ENCODE measurements at regions not wholly inside any gene's neighbourhood (a gene's known extent, or its start where the extent isn't known, plus 50 kb on each side); places are given as distances from the start of the nearest gene placed in this dataset.

DNA sequence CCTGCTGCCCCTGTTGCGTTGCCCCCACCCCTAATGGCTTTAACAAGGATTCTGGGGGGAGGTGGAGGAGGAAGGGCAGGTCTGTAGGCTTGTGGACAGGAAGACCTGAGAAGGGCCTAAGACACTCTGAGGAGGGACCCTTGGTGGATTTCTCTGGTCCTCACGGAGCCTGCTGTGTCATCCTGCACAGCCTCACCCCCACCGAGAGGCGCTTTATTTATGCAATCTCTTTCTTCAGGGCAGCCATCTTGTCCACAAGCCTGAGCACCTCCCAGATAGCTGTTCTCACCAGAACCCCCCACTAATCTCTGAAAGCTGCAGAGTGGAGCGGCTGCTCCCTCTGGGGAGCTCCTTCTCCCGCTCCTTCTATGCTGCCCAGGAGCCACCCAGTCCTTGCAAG is 59.3 kb upstream of the MLN start:
- TF ChIP-seq, protein P1, sequence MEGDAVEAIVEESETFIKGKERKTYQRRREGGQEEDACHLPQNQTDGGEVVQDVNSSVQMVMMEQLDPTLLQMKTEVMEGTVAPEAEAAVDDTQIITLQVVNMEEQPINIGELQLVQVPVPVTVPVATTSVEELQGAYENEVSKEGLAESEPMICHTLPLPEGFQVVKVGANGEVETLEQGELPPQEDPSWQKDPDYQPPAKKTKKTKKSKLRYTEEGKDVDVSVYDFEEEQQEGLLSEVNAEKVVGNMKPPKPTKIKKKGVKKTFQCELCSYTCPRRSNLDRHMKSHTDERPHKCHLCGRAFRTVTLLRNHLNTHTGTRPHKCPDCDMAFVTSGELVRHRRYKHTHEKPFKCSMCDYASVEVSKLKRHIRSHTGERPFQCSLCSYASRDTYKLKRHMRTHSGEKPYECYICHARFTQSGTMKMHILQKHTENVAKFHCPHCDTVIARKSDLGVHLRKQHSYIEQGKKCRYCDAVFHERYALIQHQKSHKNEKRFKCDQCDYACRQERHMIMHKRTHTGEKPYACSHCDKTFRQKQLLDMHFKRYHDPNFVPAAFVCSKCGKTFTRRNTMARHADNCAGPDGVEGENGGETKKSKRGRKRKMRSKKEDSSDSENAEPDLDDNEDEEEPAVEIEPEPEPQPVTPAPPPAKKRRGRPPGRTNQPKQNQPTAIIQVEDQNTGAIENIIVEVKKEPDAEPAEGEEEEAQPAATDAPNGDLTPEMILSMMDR (IDR thresholded peaks at IDR 0.05 in 2 of 3, conservative IDR thresholded peaks at IDR 0.05 in 1 of 3; ENCODE audit: borderline replicate concordance in 1 of 3, insufficient read depth in 1 of 3, low read depth in 2 of 3, low read length in 2 of 3), result no peak
- no peak for TF ChIP-seq YY1 (IDR thresholded peaks at IDR 0.05; ENCODE audit: extremely low read depth, insufficient replicate concordance, low read depth, low read length)
- TF ChIP-seq CEBPB (IDR thresholded peaks at IDR 0.05; ENCODE audit: low read depth), result no peak
- no peak for TF ChIP-seq EZH2 (IDR thresholded peaks at IDR 0.05)
- TF ChIP-seq REST (IDR thresholded peaks at IDR 0.05; ENCODE audit: low read depth), result no peak
- no peak for TF ChIP-seq EGR1 (IDR thresholded peaks at IDR 0.05; ENCODE audit: low read depth)
- TF ChIP-seq ZNF274 (IDR thresholded peaks at IDR 0.05; ENCODE audit: low read depth, low read length), result no peak
- no peak for TF ChIP-seq EZH2phosphoT487 (IDR thresholded peaks at IDR 0.05; ENCODE audit: borderline replicate concordance)
- TF ChIP-seq MAX (IDR thresholded peaks at IDR 0.05), result no peak
- no peak for TF ChIP-seq SRF (IDR thresholded peaks at IDR 0.05; ENCODE audit: low read depth)
- no peak for TF ChIP-seq POLR2A (IDR thresholded peaks at IDR 0.05; ENCODE audit: borderline replicate concordance, extremely low read depth, insufficient read depth, insufficient read length)
- TF ChIP-seq JUND (IDR thresholded peaks at IDR 0.05), result no peak
- TF ChIP-seq SP1 (IDR thresholded peaks at IDR 0.05; ENCODE audit: low read depth), result no peak

Data from HCT116 (cell line).